GM21528 (cell line): ENCODE measurements at regions not wholly inside any gene's neighbourhood (a gene's known extent, or its start where the extent isn't known, plus 50 kb on each side); places are given as distances from the start of the nearest gene placed in this dataset.
"Not testable (repeated sequence)": the region's sequence is repeated elsewhere in the genome, so short reads cannot be mapped to it uniquely, and the experiment has no call there.

ENCODE experiments used
- ATAC-seq: cut with Tn5 transposase; IDR thresholded peaks from one replicate; pipeline ENCODE4 v1.9.1; 2021; ENCODE audit warnings: mild to moderate bottlenecking, moderate library complexity; ENCODE audit not compliant: unreplicated experiment, low FRiP score

GRCh38 chr4:107470173-107470572 lies 249.9 kb downstream of the PAPSS1 start:
- ATAC-seq = no peak

GRCh38 chr4:107468812-107469211 lies 251.2 kb downstream of the PAPSS1 start:
- no peak for ATAC-seq

- no peak for ATAC-seq
These were observed 251.9 kb downstream of the PAPSS1 start for GRCh38 chr4:107468156-107468555.

GRCh38 chr4:107467461-107467860 lies 252.6 kb downstream of the PAPSS1 start:
- no peak for ATAC-seq

GRCh38 chr4:107458194-107458593 lies 261.8 kb downstream of the PAPSS1 start:
- ATAC-seq = no peak

GRCh38 chr4:107453987-107454386 lies 266.0 kb downstream of the PAPSS1 start:
- ATAC-seq = no peak

- no peak for ATAC-seq
These were observed 267.1 kb downstream of the PAPSS1 start for GRCh38 chr4:107452717-107453630.

- ATAC-seq = no peak
These were observed 270.2 kb downstream of the PAPSS1 start for GRCh38 chr4:107449611-107450369.

- no peak for ATAC-seq
These were observed 277.4 kb downstream of the PAPSS1 start for GRCh38 chr4:107442538-107443111.

- no peak for ATAC-seq
These were observed 280.6 kb downstream of the PAPSS1 start for GRCh38 chr4:107439401-107439800.

- not testable (repeated sequence) for ATAC-seq
These were observed 283.6 kb downstream of the PAPSS1 start for GRCh38 chr4:107436471-107436870.

- no peak for ATAC-seq
These were observed 287.6 kb downstream of the PAPSS1 start for GRCh38 chr4:107432451-107432850.

GRCh38 chr4:107423677-107424405 lies 296.2 kb downstream of the PAPSS1 start:
- ATAC-seq = no peak

- ATAC-seq = not testable (repeated sequence)
These were observed 300.5 kb downstream of the PAPSS1 start for GRCh38 chr4:107419536-107419935.

- no peak for ATAC-seq
These were observed 301.0 kb downstream of the PAPSS1 start for GRCh38 chr4:107419052-107419451.

GRCh38 chr4:107415490-107415889 lies 304.5 kb downstream of the PAPSS1 start:
- ATAC-seq = not testable (repeated sequence)

GRCh38 chr4:107409872-107410271 lies 310.2 kb downstream of the PAPSS1 start:
- ATAC-seq = not testable (repeated sequence)

- ATAC-seq = no peak
These were observed 311.1 kb downstream of the PAPSS1 start for GRCh38 chr4:107408968-107409367.

GRCh38 chr4:107404591-107405300 lies 315.3 kb downstream of the PAPSS1 start:
- no peak for ATAC-seq

- ATAC-seq = no peak
These were observed 317.7 kb downstream of the PAPSS1 start for GRCh38 chr4:107402291-107402690.
